ENCODE measurements at regions not wholly inside any gene's neighbourhood (a gene's known extent, or its start where the extent isn't known, plus 50 kb on each side); places are given as distances from the start of the nearest gene placed in this dataset.

DNA sequence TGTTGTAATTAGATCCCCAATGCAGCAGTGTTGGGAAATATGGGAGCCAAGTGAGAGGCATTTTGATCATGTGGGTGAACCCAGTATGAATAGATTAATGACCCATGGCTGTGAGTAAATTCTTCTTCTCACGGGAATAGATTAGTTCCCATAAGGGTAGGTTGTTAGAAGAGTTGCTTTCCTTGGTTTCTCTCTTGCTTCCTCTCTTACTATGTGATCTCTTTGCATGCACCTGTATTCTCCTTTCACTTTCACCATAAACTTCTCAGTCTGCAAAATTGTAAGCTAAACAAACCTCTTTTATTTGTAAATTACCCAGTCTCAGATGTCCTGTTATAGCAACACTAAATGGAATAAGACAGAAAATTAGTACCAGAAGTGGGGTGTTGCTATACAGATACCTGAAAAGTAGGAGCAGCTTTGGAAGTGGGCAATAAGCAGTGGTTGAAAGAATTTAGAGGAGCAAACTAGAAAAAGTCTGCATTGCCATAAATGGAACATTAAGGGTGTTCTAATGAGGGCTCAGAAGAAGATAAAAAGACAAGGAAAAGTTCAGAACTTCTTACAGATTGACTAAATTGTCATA is 1090.0 kb upstream of the ARRDC3 start:
- no peak for ATAC-seq
- in situ Hi-C loops (cut with MboI; ENCODE audit: low sequenced_read_pairs in 4 of 4), result no loop called here

GRCh38 chr5:92471861-92472260 is 1088.7 kb upstream of the ARRDC3 start:
- intact Hi-C loops (cut with DNase I; ENCODE audit: low total_unique reads), result no loop called here
- Histone ChIP-seq H3K4me1 (no peaks in the 10 kb centered on the region), H3K36me3 (no peaks in the 10 kb centered on the region), H3K27me3 (no peaks in the 10 kb centered on the region), H3K9me3 (no peaks in the 10 kb centered on the region), H3K4me3 (no peak overlapping the region), H3K27ac (no peak overlapping the region)
- no peak for TF ChIP-seq POLR2A (IDR thresholded peaks at IDR 0.05)
- TF ChIP-seq, protein P1, sequence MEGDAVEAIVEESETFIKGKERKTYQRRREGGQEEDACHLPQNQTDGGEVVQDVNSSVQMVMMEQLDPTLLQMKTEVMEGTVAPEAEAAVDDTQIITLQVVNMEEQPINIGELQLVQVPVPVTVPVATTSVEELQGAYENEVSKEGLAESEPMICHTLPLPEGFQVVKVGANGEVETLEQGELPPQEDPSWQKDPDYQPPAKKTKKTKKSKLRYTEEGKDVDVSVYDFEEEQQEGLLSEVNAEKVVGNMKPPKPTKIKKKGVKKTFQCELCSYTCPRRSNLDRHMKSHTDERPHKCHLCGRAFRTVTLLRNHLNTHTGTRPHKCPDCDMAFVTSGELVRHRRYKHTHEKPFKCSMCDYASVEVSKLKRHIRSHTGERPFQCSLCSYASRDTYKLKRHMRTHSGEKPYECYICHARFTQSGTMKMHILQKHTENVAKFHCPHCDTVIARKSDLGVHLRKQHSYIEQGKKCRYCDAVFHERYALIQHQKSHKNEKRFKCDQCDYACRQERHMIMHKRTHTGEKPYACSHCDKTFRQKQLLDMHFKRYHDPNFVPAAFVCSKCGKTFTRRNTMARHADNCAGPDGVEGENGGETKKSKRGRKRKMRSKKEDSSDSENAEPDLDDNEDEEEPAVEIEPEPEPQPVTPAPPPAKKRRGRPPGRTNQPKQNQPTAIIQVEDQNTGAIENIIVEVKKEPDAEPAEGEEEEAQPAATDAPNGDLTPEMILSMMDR (IDR thresholded peaks at IDR 0.05 in 4 of 5, conservative IDR thresholded peaks at IDR 0.05 in 1 of 5), result no peak
- in situ Hi-C loops (cut with MboI; ENCODE audit: low sequenced_read_pairs in 4 of 4), result no loop called here
- DNase-seq, result no peak
- ATAC-seq, result no peak

More for the DNA sequence above, 1090.0 kb upstream of the ARRDC3 start:
- H3K9me3 ChIP-seq, result no peaks in the 10 kb centered on the region
- no peaks in the 10 kb centered on the region for H3K4me1 ChIP-seq
- H3K27me3 ChIP-seq, result no peaks in the 10 kb centered on the region
- H3K36me3 ChIP-seq, result no peaks in the 10 kb centered on the region
- TF ChIP-seq, protein P1 (IDR thresholded peaks at IDR 0.05 in 4 of 5, conservative IDR thresholded peaks at IDR 0.05 in 1 of 5), result no peak
- TF ChIP-seq POLR2A (IDR thresholded peaks at IDR 0.05), result no peak
- intact Hi-C loops (cut with DNase I; ENCODE audit: low total_unique reads), result no loop called here
- H3K27ac ChIP-seq, result no peak overlapping the region
- DNase-seq, result no peak
- H3K4me3 ChIP-seq, result no peak overlapping the region

DNA sequence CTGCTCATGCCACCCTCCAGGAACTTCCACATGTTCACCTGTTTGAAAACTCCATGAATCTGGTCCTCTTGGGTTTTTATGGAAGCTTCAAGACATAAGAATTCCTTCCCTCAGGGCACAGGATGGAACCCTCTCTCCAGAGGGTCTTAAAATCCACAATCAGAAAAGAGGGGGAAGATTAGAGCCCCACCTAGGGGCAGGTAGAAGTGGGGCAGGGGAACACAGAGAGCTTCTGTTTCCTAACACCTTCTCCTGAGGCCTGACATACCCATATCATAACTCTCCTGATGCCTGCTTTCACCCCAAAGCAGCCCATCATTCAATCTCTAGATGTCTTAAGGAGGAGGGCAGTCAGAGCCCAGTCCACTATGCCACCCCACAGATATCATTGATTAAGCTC is 1087.7 kb upstream of the ARRDC3 start:
- DNase-seq (no peak), ATAC-seq (no peak)
- no peak overlapping the region for H3K27ac ChIP-seq
- no peaks in the 10 kb centered on the region for H3K9me3 ChIP-seq
- in situ Hi-C loops (cut with MboI; ENCODE audit: low sequenced_read_pairs in 4 of 4), result no loop called here
- H3K27me3 ChIP-seq, result no peaks in the 10 kb centered on the region
- H3K4me3 ChIP-seq, result no peak overlapping the region
- TF ChIP-seq, protein P1 (IDR thresholded peaks at IDR 0.05 in 4 of 5, conservative IDR thresholded peaks at IDR 0.05 in 1 of 5), result no peak
- TF ChIP-seq POLR2A (IDR thresholded peaks at IDR 0.05), result no peak
- intact Hi-C loops (cut with DNase I; ENCODE audit: low total_unique reads), result no loop called here
- no peaks in the 10 kb centered on the region for H3K36me3 ChIP-seq
- H3K4me1 ChIP-seq, result no peaks in the 10 kb centered on the region

DNA sequence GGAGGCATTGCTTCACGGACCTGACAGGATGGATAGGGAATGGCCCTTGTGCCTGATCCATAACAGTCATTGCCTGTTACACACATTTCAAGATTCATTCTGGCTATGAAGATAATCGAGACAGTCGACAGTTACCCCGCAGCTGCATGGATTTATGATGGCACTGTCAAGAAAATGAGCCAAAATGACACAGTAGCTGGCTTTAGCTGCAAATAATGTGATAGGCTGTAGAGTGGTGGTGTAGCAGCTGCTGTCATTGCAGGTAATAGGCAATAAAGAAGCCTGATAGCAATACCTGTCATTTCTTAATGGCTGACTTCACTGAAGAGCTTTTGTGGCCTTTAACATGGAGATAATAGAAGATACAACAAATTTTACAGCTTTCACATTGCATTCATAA is 1085.2 kb upstream of the ARRDC3 start:
- H3K9me3 ChIP-seq, result no peaks in the 10 kb centered on the region
- in situ Hi-C loops (cut with MboI; ENCODE audit: low sequenced_read_pairs in 4 of 4) (no loop called here), intact Hi-C loops (cut with DNase I; ENCODE audit: low total_unique reads) (no loop called here)
- no peaks in the 10 kb centered on the region for H3K36me3 ChIP-seq
- no peaks in the 10 kb centered on the region for H3K4me1 ChIP-seq
- no peak for ATAC-seq
- H3K27me3 ChIP-seq, result no peaks in the 10 kb centered on the region
- no peak for TF ChIP-seq POLR2A (IDR thresholded peaks at IDR 0.05)
- TF ChIP-seq, protein P1 (IDR thresholded peaks at IDR 0.05 in 4 of 5, conservative IDR thresholded peaks at IDR 0.05 in 1 of 5), result no peak
- no peak overlapping the region for H3K4me3 ChIP-seq
- no peak for DNase-seq
- H3K27ac ChIP-seq, result no peak overlapping the region

GRCh38 chr5:92467695-92468094 is 1084.6 kb upstream of the ARRDC3 start:
- no peaks in the 10 kb centered on the region for H3K27me3 ChIP-seq
- H3K27ac ChIP-seq, result no peak overlapping the region
- no peaks in the 10 kb centered on the region for H3K9me3 ChIP-seq
- TF ChIP-seq, protein P1 (IDR thresholded peaks at IDR 0.05 in 4 of 5, conservative IDR thresholded peaks at IDR 0.05 in 1 of 5), result no peak
- TF ChIP-seq POLR2A (IDR thresholded peaks at IDR 0.05), result no peak
- ATAC-seq, result no peak
- no peaks in the 10 kb centered on the region for H3K36me3 ChIP-seq
- in situ Hi-C loops (cut with MboI; ENCODE audit: low sequenced_read_pairs in 4 of 4), result no loop called here
- intact Hi-C loops (cut with DNase I; ENCODE audit: low total_unique reads), result no loop called here
- DNase-seq, result no peak
- no peak overlapping the region for H3K4me3 ChIP-seq
- H3K4me1 ChIP-seq, result no peaks in the 10 kb centered on the region
